ENCODE measurements at regions not wholly inside any gene's neighbourhood (a gene's known extent, or its start where the extent isn't known, plus 50 kb on each side); places are given as distances from the start of the nearest gene placed in this dataset.

DNA sequence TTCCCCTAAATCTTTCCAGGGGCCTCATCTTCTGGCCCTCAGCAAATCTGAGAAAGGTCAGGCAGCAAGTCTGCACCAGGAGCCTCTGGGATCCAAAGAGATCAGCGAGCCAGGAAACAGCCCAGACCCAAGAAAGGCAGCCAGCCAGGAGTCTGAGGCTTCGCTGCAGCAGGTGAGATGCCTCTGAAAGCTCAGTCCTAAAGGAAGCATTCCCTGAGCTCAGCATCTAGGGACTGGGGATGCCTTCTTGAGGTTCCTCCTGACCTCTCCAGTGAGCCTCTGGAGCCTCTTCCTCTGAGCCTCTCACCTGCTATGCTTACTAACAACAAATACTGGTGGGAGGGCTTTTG is 118.8 kb upstream of the MAFB start:
- intact Hi-C loops (cut with DNase I; ENCODE audit: low total_unique reads) = no loop called here

GRCh38 chr20:40808936-40809335 is 119.9 kb upstream of the MAFB start:
- H3K27me3 ChIP-seq = no peaks in the 10 kb centered on the region
- H3K4me3 ChIP-seq = no peak overlapping the region
- no peak for TF ChIP-seq POLR2A (IDR thresholded peaks at IDR 0.05)
- TF ChIP-seq, protein P1, sequence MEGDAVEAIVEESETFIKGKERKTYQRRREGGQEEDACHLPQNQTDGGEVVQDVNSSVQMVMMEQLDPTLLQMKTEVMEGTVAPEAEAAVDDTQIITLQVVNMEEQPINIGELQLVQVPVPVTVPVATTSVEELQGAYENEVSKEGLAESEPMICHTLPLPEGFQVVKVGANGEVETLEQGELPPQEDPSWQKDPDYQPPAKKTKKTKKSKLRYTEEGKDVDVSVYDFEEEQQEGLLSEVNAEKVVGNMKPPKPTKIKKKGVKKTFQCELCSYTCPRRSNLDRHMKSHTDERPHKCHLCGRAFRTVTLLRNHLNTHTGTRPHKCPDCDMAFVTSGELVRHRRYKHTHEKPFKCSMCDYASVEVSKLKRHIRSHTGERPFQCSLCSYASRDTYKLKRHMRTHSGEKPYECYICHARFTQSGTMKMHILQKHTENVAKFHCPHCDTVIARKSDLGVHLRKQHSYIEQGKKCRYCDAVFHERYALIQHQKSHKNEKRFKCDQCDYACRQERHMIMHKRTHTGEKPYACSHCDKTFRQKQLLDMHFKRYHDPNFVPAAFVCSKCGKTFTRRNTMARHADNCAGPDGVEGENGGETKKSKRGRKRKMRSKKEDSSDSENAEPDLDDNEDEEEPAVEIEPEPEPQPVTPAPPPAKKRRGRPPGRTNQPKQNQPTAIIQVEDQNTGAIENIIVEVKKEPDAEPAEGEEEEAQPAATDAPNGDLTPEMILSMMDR (IDR thresholded peaks at IDR 0.05) = no peak
- no peaks in the 10 kb centered on the region for H3K9me3 ChIP-seq
- intact Hi-C loops (cut with DNase I; ENCODE audit: low total_unique reads) = no loop called here
- H3K36me3 ChIP-seq (ENCODE audit: low read depth, missing control alignments) = no peaks in the 10 kb centered on the region
- no peak for DNase-seq
- H3K27ac ChIP-seq = no peak overlapping the region
- no peaks in the 10 kb centered on the region for H3K4me1 ChIP-seq
- 68 to 82% methylated on average over 6 of the region's 6 CpGs for WGBS, 2 donors

More for the DNA sequence above, 118.8 kb upstream of the MAFB start:
- Histone ChIP-seq H3K27ac (no peak overlapping the region), H3K9me3 (no peaks in the 10 kb centered on the region), H3K4me1 (no peaks in the 10 kb centered on the region), H3K36me3 (ENCODE audit: low read depth, missing control alignments) (no peaks in the 10 kb centered on the region), H3K4me3 (no peak overlapping the region), H3K27me3 (no peaks in the 10 kb centered on the region)
- WGBS, 2 donors = 61 to 77% methylated on average over 2 of the region's 2 CpGs
- DNase-seq = no peak
- TF ChIP-seq, protein P1 (IDR thresholded peaks at IDR 0.05) = no peak
- no peak for TF ChIP-seq POLR2A (IDR thresholded peaks at IDR 0.05)

DNA sequence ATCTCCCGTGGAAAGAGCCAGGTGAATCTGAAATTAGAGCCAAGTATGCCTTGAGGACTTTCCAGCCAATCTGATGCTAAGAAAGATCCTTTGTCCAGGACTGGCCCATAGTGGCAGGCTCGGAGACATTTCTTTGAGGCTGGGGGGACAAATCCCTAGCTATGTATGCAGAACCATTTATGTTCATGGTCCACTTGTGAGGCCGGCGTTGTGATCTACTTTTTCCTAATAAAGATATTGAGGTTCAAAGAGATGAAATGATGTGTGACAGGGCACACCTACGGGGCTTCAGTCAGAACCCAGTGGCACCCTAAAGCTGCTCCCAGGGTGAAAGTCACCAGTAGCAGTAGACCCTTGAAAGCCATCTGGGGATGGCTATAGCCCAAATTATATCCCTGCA is 120.3 kb upstream of the MAFB start:
- Histone ChIP-seq H3K36me3 (ENCODE audit: low read depth, missing control alignments) (no peaks in the 10 kb centered on the region), H3K27me3 (no peaks in the 10 kb centered on the region), H3K27ac (no peak overlapping the region), H3K9me3 (no peaks in the 10 kb centered on the region), H3K4me1 (no peaks in the 10 kb centered on the region), H3K4me3 (no peak overlapping the region)
- TF ChIP-seq POLR2A (IDR thresholded peaks at IDR 0.05) = no peak
- TF ChIP-seq, protein P1 (IDR thresholded peaks at IDR 0.05) = no peak
- intact Hi-C loops (cut with DNase I; ENCODE audit: low total_unique reads) = no loop called here
- DNase-seq = no peak
- WGBS, 2 donors = 88 to 93% methylated on average over 5 of the region's 5 CpGs

DNA sequence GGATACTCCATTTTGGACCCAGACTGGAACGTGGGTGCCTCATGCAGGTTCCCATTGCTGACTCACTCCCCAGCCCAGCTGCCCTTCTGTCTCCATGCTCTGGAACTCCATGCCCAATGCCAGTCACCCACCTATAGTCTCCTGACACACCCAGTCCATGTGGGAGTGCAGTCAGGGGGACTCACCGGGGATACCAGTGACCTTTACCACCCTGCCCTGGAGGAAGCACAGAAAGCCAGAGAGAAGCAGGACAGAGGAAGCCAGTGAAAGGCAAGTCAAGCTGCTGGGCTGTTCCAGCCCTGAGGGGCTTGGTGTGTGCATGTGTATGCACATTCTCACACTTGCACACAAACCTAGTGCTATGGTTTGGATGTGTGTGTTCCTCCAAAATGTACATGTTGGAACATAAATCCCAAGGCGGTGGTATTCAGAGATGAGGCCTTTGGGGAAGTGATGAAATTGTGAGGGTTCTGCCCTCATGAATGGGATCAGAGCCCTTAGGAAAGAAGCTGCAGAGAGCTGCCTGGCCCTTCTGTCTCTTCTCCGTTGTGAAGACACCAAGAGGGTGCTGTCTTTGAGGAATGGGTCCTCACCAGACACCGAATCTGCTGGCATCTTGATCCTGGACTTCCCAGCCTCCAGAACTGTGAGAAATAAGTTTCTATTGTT is 121.4 kb upstream of the MAFB start:
- DNase-seq = no peak
- H3K9me3 ChIP-seq = no peaks in the 10 kb centered on the region
- no peak overlapping the region for H3K4me3 ChIP-seq
- 70 to 79% methylated on average over 5 of the region's 5 CpGs for WGBS, 2 donors
- H3K27me3 ChIP-seq = no peaks in the 10 kb centered on the region
- intact Hi-C loops (cut with DNase I; ENCODE audit: low total_unique reads) = no loop called here
- no peaks in the 10 kb centered on the region for H3K4me1 ChIP-seq
- TF ChIP-seq POLR2A (IDR thresholded peaks at IDR 0.05) = no peak
- TF ChIP-seq, protein P1 (IDR thresholded peaks at IDR 0.05) = no peak
- H3K36me3 ChIP-seq (ENCODE audit: low read depth, missing control alignments) = no peaks in the 10 kb centered on the region
- no peak overlapping the region for H3K27ac ChIP-seq

GRCh38 chr20:40811004-40811403 is 122.0 kb upstream of the MAFB start:
- TF ChIP-seq, protein P1 (IDR thresholded peaks at IDR 0.05) = no peak
- TF ChIP-seq POLR2A (IDR thresholded peaks at IDR 0.05) = no peak
- Histone ChIP-seq H3K4me1 (no peaks in the 10 kb centered on the region), H3K4me3 (no peak overlapping the region), H3K27me3 (no peaks in the 10 kb centered on the region), H3K27ac (no peak overlapping the region), H3K36me3 (ENCODE audit: low read depth, missing control alignments) (no peaks in the 10 kb centered on the region), H3K9me3 (no peaks in the 10 kb centered on the region)
- no peak for DNase-seq
- intact Hi-C loops (cut with DNase I; ENCODE audit: low total_unique reads) = no loop called here
- 84 to 85% methylated on average over 4 of the region's 4 CpGs for WGBS, 2 donors

All from testis (tissue), 2 donors.